Activated T-helper 1 cell treated with anti-CD3 and anti-CD28 coated beads, Interleukin-12 subunit alpha, Interleukin-12 subunit beta, Interleukin-2, Interleukin-4 antibody, amounts not matched to agents 30 ng/mL and 10 ng/mL and 1 ng/mL, durations not matched to agents 14 hours and 24 hours and 36 hours (primary cell): ENCODE measurements at regions not wholly inside any gene's neighbourhood (a gene's known extent, or its start where the extent isn't known, plus 50 kb on each side); places are given as distances from the start of the nearest gene placed in this dataset.
"Not testable (repeated sequence)": the region's sequence is repeated elsewhere in the genome, so short reads cannot be mapped to it uniquely, and the experiment has no call there.

Experiments
- DNase-seq: peaks from one replicate; pipeline ENCODE4 v3.0.0; 2021; ENCODE audit warnings: low spot score
- H3K27ac Mint-ChIP-seq: one replicate; pipeline ENCODE4 v1.8.0; 2021; ENCODE audit warnings: mild to moderate bottlenecking, mixed read lengths
- H3K27me3 Mint-ChIP-seq: one replicate; pipeline ENCODE4 v1.8.0; 2022; ENCODE audit warnings: mild to moderate bottlenecking, moderate library complexity, mixed read lengths; ENCODE audit not compliant: insufficient read depth
- H3K36me3 Mint-ChIP-seq: one replicate; pipeline ENCODE4 v1.8.0; 2021; ENCODE audit warnings: low read depth, mixed read lengths
- H3K4me1 Mint-ChIP-seq: one replicate; pipeline ENCODE4 v1.8.0; 2021; ENCODE audit warnings: low read depth, mixed read lengths
- H3K4me3 Mint-ChIP-seq: one replicate; pipeline ENCODE4 v1.8.0; 2021; ENCODE audit warnings: mild to moderate bottlenecking, moderate library complexity, mixed read lengths
- H3K9me3 Mint-ChIP-seq: one replicate; pipeline ENCODE4 v1.8.0; 2021; ENCODE audit warnings: mixed read lengths
- intact Hi-C: fragments of 100-400 bp; cut with micrococcal nuclease; formaldehyde crosslinking; loops from one replicate; pipeline ENCODE4 v1.15.1; 2024

DNA sequence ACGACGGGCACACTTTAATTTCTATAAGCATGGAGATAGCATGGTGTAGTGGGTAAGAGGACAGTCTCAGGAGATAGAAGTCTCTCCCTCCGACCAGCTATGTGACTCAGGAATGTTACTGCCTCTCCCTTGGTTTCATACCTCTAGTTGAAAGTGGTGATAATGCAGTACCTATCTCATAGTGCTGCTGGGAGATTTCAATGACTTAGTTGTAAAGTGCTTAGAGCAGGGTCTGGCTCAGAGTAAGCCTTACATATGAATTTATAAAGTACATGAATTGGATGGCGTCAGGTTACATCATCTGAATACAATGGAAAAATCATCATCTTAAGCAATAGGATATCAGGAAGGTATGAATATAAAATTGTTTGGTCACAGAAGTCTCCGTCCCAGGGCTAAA lies 952.8 kb upstream of the EDIL3 start:
- Mint-ChIP-seq H3K36me3 (no peaks in the 10 kb centered on the region), H3K9me3 (no peaks in the 10 kb centered on the region), H3K27me3 (no peaks in the 10 kb centered on the region), H3K4me1 (no peaks in the 10 kb centered on the region), H3K4me3 (no peak overlapping the region), H3K27ac (no peak overlapping the region)
- DNase-seq: no peak
- intact Hi-C loops: no loop called here

DNA sequence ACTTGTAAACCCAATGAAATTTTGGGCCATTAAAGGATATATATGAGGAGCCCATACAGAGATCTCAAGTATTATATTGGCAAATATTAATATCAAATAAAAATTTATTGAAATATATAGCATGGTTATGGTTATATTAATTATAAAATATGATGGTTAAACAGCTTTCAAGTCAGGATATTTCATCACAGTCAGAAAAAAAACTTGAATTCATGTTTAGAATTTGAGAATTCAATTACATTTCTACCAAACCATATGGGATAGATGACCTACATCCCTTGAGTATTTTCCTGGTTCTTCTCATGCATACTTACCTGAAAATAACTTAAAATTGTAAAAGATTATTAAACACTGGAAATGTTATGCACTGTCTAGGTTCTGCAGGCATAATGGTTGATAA lies 956.1 kb upstream of the EDIL3 start:
- Mint-ChIP-seq H3K27me3 (no peaks in the 10 kb centered on the region), H3K27ac (no peak overlapping the region), H3K4me3 (no peak overlapping the region), H3K9me3 (no peaks in the 10 kb centered on the region), H3K36me3 (no peaks in the 10 kb centered on the region), H3K4me1 (no peaks in the 10 kb centered on the region)
- intact Hi-C loops: no loop called here
- no peak for DNase-seq

DNA sequence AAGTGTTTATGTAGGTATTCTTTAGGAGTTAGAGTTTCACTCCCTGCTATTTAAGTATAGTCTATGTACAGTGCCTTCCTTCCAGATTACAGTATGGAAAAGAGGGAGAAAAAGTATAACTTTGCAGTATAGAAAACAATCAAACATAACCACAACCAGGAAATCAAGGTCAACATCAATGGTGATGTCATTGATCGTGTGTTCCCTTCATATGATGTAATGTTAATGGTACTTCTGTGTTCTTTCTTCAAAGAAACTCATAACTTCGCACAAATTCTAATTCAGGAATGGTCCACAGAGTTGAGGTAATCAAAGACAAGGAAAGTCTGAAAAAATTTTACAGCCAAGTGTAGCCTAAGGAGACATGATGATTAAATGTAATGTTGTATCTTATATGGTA lies 961.1 kb upstream of the EDIL3 start:
- H3K27ac Mint-ChIP-seq: no peak overlapping the region
- H3K4me1 Mint-ChIP-seq: no peaks in the 10 kb centered on the region
- intact Hi-C loops: no loop called here
- H3K4me3 Mint-ChIP-seq: no peak overlapping the region
- no peaks in the 10 kb centered on the region for H3K36me3 Mint-ChIP-seq
- H3K27me3 Mint-ChIP-seq: no peaks in the 10 kb centered on the region
- no peaks in the 10 kb centered on the region for H3K9me3 Mint-ChIP-seq
- no peak for DNase-seq

DNA sequence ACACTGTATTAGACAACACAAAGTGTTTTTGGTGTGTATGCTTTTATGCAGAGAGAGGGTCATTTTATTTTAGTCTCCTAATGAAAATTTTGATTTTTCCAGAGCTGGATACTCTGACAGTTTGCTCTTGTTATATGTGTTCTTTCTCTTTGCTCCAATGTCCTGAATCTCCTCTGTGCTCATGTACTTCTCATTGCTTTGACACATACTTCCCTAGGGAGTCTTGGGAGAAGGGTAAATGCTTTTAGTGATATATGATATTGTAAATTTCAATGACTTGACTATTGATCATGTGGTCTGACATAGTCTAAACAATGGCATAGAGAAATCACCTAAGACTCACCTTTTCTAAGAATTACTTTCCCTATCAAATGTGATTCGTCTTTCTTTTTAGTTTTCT lies 972.6 kb upstream of the EDIL3 start:
- no peak for DNase-seq
- no peaks in the 10 kb centered on the region for H3K4me1 Mint-ChIP-seq
- no peak overlapping the region for H3K27ac Mint-ChIP-seq
- H3K4me3 Mint-ChIP-seq: no peak overlapping the region
- no peaks in the 10 kb centered on the region for H3K27me3 Mint-ChIP-seq
- no peaks in the 10 kb centered on the region for H3K9me3 Mint-ChIP-seq
- intact Hi-C loops: no loop called here
- H3K36me3 Mint-ChIP-seq: no peaks in the 10 kb centered on the region

DNA sequence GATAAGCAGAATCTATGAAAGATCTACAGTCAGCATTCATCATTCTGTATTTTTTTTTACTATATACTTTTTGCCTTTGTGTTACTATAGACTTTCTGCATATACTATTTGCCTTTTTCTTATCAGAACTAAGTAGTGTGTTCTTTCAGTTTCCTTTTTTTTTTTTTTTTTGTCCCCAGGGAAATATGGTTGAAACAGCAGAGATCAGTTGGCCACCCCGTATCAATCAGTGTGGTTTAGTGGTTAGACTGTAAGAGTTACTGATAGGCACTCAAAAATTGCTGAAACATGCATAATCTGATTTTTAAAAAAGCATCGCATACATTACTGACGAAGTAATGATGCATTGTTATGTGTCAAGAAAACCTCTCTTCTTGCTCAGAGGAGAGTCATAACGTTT lies 990.8 kb upstream of the EDIL3 start:
- H3K27me3 Mint-ChIP-seq: no peaks in the 10 kb centered on the region
- no peaks in the 10 kb centered on the region for H3K4me1 Mint-ChIP-seq
- no peaks in the 10 kb centered on the region for H3K36me3 Mint-ChIP-seq
- DNase-seq: no peak
- H3K9me3 Mint-ChIP-seq: no peaks in the 10 kb centered on the region
- H3K27ac Mint-ChIP-seq: no peak overlapping the region
- no peak overlapping the region for H3K4me3 Mint-ChIP-seq
- intact Hi-C loops: no loop called here

DNA sequence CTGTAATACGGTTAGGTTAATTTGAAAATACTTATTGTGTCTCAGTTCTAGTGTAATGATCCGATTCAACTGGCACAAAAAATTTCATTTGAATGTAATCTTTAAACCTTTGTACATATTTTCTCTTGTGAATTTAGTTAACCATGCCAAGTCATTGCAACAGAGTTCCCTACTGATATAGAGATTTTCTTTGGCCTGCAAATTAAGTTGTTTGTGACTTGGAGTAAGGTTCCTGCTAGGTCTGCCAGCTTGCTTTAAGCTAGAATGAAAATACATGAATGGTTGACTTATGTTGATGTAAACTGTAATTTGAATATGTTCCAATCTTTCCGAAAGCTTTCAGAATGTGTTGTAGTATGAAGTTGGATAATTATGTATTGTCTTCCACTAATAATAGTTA lies 1004.1 kb upstream of the EDIL3 start:
- intact Hi-C loops: no loop called here

DNA sequence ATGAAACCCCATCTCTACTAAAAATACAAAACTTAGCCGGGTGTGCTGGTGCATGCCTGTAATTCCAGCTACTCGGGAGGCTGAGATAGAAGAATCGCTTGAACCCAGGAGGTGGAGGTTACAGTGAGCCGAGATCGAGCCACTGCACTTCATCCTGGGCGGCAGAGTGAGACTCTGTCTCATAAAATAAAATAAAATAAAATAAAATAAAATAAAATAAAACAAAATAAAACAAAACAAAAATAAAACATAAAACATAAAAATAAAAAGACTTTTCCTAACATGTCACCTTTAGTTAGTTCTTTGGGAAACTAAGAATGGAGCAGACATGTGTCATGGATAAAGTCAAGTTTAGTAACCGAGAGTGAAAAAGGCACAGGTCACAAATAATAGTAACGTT lies 1007.6 kb upstream of the EDIL3 start:
- H3K9me3 Mint-ChIP-seq, H3K27me3 Mint-ChIP-seq, H3K4me1 Mint-ChIP-seq, H3K27ac Mint-ChIP-seq, H3K4me3 Mint-ChIP-seq, intact Hi-C loops, H3K36me3 Mint-ChIP-seq, DNase-seq: not testable (repeated sequence)

More for the DNA sequence above, 1004.1 kb upstream of the EDIL3 start:
- no peak overlapping the region for H3K4me3 Mint-ChIP-seq
- no peaks in the 10 kb centered on the region for H3K4me1 Mint-ChIP-seq
- no peaks in the 10 kb centered on the region for H3K36me3 Mint-ChIP-seq
- H3K9me3 Mint-ChIP-seq: no peaks in the 10 kb centered on the region
- H3K27me3 Mint-ChIP-seq: no peaks in the 10 kb centered on the region
- no peak overlapping the region for H3K27ac Mint-ChIP-seq
- DNase-seq: no peak

DNA sequence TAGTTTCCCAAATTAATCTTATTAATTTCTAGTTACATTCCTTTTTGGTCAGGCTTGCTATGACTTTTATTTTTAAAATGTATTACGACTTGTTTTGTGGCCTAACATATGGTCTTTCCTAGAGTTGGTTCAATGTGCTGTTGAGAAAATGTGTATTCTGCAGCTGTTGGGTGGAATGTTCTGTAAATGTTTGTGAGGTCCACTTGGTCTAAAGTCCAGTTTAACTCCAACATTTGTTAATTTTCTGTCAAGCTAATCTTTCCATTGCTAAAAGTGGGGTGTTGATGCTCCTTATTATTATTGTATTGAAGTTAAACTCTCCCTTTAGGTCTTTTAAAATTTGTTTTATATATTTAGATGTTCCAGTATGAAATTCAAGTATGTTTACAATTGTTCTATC lies 1010.8 kb upstream of the EDIL3 start:
- Mint-ChIP-seq H3K9me3 (no peaks in the 10 kb centered on the region), H3K27me3 (no peaks in the 10 kb centered on the region), H3K4me1 (no peaks in the 10 kb centered on the region), H3K4me3 (no peak overlapping the region), H3K27ac (no peak overlapping the region), H3K36me3 (no peaks in the 10 kb centered on the region)
- intact Hi-C loops: no loop called here
- DNase-seq: no peak

DNA sequence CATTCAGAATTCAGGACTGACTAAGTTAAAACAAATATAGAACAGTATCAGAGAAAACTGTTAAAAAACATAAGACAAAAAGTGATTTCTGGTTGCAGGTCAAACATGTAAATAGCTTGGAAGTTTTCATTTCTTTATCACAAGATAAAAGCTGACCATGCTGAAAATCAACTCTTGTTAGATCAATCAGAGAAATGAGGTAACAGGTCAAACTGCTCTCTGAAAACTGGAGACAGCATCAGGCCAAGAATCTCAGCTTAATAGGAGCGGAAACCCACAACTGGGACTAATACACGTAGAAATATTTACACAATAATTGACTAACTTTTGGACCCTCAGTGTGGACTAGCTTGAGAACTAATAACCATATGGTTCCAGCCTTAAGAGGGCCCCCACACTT lies 1012.8 kb upstream of the EDIL3 start:
- no peak overlapping the region for H3K4me3 Mint-ChIP-seq
- DNase-seq: no peak
- intact Hi-C loops: no loop called here
- H3K9me3 Mint-ChIP-seq: no peaks in the 10 kb centered on the region
- no peaks in the 10 kb centered on the region for H3K27me3 Mint-ChIP-seq
- no peaks in the 10 kb centered on the region for H3K4me1 Mint-ChIP-seq
- no peak overlapping the region for H3K27ac Mint-ChIP-seq
- H3K36me3 Mint-ChIP-seq: no peaks in the 10 kb centered on the region

DNA sequence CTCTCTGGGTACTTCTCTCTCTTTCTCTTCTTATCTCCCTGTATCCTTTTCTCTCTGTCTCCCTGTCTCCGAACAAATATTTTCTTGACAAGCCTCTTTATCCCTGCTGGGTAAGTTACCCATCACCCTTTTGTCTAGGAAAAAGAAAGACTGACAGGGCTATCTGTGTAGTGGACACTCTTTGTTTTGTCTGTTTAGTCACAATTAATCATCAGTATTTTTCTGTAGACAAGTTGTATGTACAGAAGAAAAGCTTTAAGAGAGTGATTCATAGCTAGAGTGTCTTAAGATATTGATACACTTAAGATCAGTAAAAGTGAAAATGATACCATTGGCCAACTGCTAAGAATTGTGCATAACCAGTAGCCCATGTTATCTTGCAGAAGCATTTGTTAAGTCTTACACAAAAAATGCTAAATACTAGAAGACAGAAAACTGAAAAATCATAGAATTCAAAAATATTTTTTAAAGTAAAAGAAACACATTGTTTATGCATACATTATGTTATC lies 1043.8 kb upstream of the EDIL3 start:
- H3K27ac Mint-ChIP-seq: no peak overlapping the region
- no peaks in the 10 kb centered on the region for H3K4me1 Mint-ChIP-seq
- peaks cover 14% of the 10 kb centered on the region for H3K9me3 Mint-ChIP-seq
- DNase-seq: no peak
- intact Hi-C loops: no loop called here
- no peaks in the 10 kb centered on the region for H3K36me3 Mint-ChIP-seq
- no peaks in the 10 kb centered on the region for H3K27me3 Mint-ChIP-seq
- no peak overlapping the region for H3K4me3 Mint-ChIP-seq

DNA sequence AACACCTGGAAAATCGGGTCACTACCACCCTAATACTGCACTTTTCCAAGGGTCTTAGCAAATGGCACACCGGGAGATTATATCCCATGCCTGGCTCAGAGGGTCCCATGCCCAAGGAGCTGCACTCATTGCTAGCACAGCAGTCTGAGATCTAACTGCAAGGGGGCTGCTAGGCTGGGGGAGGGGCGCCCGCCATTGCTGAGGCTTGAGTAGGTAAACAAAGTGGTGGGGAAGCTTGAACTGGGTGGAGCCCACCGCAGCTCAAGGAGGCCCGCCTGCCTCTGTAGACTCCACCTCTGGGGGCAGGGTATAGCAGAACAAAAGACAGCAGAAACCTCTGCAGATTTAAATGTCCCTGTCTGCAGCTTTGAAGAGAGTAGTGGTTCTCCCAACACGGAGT lies 1047.0 kb upstream of the EDIL3 start:
- DNase-seq, intact Hi-C loops, H3K4me1 Mint-ChIP-seq, H3K27me3 Mint-ChIP-seq, H3K27ac Mint-ChIP-seq, H3K36me3 Mint-ChIP-seq, H3K4me3 Mint-ChIP-seq: not testable (repeated sequence)
- H3K9me3 Mint-ChIP-seq: peaks cover 22% of the 10 kb centered on the region

DNA sequence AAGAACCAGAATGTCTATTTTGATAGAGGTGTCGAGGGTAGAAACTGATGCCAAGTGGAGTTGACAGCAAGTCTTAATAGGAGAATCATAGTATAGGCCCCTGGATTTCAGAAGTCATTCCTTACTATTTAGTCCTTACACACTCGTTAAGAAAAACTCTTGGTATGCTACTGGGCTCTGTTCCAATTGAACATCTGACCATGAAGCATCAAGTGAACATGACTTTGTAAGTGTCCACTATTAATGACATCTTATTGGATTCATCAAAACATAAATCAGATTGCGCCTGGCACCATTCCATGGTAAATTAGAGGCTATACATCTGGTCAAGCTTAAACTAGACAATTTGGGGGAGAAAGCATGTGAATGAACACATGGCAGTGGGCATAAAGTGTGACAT lies 1056.5 kb upstream of the EDIL3 start:
- intact Hi-C loops: no loop called here
- H3K4me3 Mint-ChIP-seq: no peak overlapping the region
- H3K27ac Mint-ChIP-seq: no peak overlapping the region
- no peaks in the 10 kb centered on the region for H3K36me3 Mint-ChIP-seq
- H3K4me1 Mint-ChIP-seq: no peaks in the 10 kb centered on the region
- no peak for DNase-seq
- H3K27me3 Mint-ChIP-seq: no peaks in the 10 kb centered on the region
- no peaks in the 10 kb centered on the region for H3K9me3 Mint-ChIP-seq

DNA sequence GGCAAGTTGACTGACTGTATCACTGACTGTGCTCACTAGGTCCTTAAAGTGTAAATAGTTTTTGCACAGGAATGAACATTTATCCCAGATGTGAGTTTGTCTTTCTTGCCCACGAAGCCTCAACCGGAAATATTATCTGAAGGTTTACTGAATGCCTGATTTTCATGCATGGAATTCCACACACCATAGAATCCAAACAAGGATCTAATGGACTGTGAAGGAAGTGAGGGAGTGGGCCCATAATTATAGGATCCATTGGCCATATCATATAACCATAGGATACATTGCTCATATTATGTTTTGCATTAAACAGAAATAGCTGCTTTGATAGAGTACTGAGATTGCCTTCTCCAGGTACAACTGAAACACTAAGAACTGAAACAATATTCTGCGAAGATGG lies 1057.2 kb upstream of the EDIL3 start:
- Mint-ChIP-seq H3K27ac (no peak overlapping the region), H3K9me3 (no peaks in the 10 kb centered on the region), H3K27me3 (no peaks in the 10 kb centered on the region), H3K36me3 (no peaks in the 10 kb centered on the region), H3K4me3 (no peak overlapping the region), H3K4me1 (no peaks in the 10 kb centered on the region)
- DNase-seq: no peak
- intact Hi-C loops: no loop called here

DNA sequence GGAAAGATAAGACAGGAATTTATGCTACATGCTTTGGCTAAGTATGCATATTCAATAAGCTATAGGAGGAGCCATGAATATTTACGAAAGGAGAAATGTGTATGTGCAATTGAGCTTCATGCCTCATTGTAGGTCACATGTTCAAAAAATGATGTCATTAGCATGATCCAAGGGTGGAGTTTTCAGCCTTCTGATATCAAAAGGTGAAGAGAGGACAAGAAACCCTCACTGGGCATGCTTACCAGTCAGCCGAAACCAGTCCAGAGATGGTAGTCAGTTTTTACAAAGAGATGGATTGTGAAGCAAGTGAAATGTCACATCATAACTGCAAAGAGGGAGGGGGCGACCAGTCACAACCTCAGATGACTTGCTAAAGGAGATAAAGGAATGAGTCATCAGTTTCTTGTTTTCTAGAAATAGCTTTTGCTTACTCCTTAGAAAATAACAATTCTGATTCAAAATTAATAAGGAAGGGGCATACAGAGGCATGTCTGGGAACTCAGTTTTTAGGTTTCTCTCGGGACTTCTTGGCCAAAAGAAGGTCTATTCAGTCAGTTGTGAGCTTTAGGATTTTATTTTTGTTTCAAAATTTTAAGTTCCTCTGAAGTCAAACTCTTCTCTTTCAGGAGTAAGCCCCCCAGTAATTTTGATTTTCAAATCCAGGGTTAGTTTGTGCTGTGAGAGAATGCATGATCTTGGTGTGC lies 1067.8 kb upstream of the EDIL3 start:
- peaks cover 3% of the 10 kb centered on the region for H3K9me3 Mint-ChIP-seq
- H3K36me3 Mint-ChIP-seq: no peaks in the 10 kb centered on the region
- H3K4me3 Mint-ChIP-seq: no peak overlapping the region
- intact Hi-C loops: no loop called here
- no peaks in the 10 kb centered on the region for H3K4me1 Mint-ChIP-seq
- no peak overlapping the region for H3K27ac Mint-ChIP-seq
- no peak for DNase-seq
- H3K27me3 Mint-ChIP-seq: no peaks in the 10 kb centered on the region
